Epithelial cell of proximal tubule (primary cell): ENCODE measurements at regions not wholly inside any gene's neighbourhood (a gene's known extent, or its start where the extent isn't known, plus 50 kb on each side); places are given as distances from the start of the nearest gene placed in this dataset.

ENCODE experiments used
- DNase-seq: peaks from one replicate; pipeline ENCODE4 v3.0.0-alpha.2; 2011; ENCODE audit warnings: low read depth
- H3K4me3 ChIP-seq: 2 replicates; pipeline ENCODE4 v1.5.1; 2011; ENCODE audit warnings: low read depth, mild to moderate bottlenecking, low read length
- TF ChIP-seq, protein P1 (sequence below): conservative IDR thresholded peaks from 2 replicates; pipeline ENCODE4 v1.5.1; 2012; ENCODE audit warnings: low read depth, mild to moderate bottlenecking, low read length

GRCh38 chr3:6585360-6585759, 275.6 kb upstream of the GRM7 start:
- DNase-seq, result no peak
- TF ChIP-seq, protein P1, sequence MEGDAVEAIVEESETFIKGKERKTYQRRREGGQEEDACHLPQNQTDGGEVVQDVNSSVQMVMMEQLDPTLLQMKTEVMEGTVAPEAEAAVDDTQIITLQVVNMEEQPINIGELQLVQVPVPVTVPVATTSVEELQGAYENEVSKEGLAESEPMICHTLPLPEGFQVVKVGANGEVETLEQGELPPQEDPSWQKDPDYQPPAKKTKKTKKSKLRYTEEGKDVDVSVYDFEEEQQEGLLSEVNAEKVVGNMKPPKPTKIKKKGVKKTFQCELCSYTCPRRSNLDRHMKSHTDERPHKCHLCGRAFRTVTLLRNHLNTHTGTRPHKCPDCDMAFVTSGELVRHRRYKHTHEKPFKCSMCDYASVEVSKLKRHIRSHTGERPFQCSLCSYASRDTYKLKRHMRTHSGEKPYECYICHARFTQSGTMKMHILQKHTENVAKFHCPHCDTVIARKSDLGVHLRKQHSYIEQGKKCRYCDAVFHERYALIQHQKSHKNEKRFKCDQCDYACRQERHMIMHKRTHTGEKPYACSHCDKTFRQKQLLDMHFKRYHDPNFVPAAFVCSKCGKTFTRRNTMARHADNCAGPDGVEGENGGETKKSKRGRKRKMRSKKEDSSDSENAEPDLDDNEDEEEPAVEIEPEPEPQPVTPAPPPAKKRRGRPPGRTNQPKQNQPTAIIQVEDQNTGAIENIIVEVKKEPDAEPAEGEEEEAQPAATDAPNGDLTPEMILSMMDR, result no peak
- no peak overlapping the region for H3K4me3 ChIP-seq

GRCh38 chr3:6600237-6600636, 260.7 kb upstream of the GRM7 start:
- DNase-seq, result no peak
- no peak overlapping the region for H3K4me3 ChIP-seq
- TF ChIP-seq, protein P1, result no peak

DNA sequence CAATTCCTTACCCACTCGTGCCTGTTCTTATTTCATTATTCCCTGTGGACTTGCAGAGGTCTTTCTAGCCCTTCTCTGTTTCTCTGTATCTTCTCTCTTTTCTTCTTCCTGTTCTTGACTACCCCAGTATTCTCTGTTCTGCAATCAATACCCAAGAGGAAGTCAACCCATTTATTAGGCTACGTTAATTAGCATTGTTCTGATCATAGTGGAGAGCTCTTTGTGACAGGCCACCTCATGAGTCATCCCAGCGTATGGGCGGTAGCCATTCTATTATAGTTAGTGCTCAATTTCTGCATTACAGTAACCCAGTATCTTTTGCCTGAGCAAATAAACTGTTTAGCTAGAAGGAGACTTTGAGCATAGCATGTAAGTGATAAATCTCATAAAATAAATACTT, 259.5 kb upstream of the GRM7 start:
- TF ChIP-seq, protein P1, result no peak
- no peak for DNase-seq
- H3K4me3 ChIP-seq, result no peak overlapping the region

- no peak for DNase-seq
- TF ChIP-seq, protein P1, result no peak
- no peak overlapping the region for H3K4me3 ChIP-seq
Measured at GRCh38 chr3:6602329-6602728, 258.6 kb upstream of the GRM7 start.

DNA sequence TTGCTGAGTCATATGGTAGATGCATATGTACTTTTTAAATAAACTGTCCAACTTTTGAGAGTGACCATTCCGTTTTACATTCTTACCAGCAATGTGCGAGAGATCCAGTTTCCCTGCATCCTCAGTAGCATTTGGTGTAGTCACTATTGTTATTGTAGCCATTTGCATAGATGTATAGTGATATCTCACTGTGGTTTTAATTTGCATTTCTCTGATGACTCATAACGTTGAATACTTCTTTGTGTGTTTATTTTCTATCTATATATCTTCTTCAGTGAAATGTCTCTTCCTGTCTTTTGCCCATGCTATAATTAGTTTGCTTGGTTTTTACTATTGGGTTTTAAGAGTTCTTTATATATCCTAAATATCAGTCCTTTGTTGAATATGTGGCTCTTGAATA, 255.7 kb upstream of the GRM7 start:
- DNase-seq, result no peak
- no peak overlapping the region for H3K4me3 ChIP-seq
- TF ChIP-seq, protein P1, result no peak

DNA sequence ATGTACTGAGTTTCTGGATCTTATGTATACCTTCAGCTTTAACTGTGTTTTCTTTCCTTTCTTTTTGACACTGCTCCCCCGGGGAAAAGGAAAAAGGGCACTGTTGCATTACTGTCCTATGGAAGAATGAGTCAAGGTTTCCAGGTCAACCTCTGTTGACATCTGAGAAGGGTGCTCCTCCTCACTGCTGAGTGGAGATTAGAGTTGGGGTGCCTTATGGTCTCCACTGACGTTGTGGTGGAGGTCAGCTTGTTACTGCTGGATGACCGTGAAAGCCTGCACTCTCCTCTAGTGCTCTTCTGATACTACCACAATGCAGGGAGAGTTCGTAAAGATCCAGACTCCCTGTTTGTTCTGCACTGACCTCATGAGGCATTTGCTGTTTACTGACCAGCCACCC, 252.1 kb upstream of the GRM7 start:
- no peak for DNase-seq
- TF ChIP-seq, protein P1, result no peak
- no peak overlapping the region for H3K4me3 ChIP-seq

- no peak for DNase-seq
- TF ChIP-seq, protein P1, result no peak
- no peak overlapping the region for H3K4me3 ChIP-seq
Measured at GRCh38 chr3:6612034-6612616, 248.8 kb upstream of the GRM7 start.
